OCI-LY3 (cell line): ENCODE measurements at regions not wholly inside any gene's neighbourhood (a gene's known extent, or its start where the extent isn't known, plus 50 kb on each side); places are given as distances from the start of the nearest gene placed in this dataset.

Experiments
- H2AFZ ChIP-seq: fragments of 200-600, 300-600 bp; shearing (Covaris generic); 2 replicates; pipeline ENCODE4 v1.6.0; 2014; ENCODE audit warnings: antibody characterized with exemption, low read depth, low read length
- H3K27ac ChIP-seq: fragments of 200-600, 300-600 bp; sonication (generic); 2 replicates; pipeline ENCODE4 v1.5.1; 2014; ENCODE audit warnings: mild to moderate bottlenecking, low read length, moderate library complexity, mixed read lengths
- H3K27me3 ChIP-seq: fragments of 200-600, 300-600 bp; sonication (generic); 2 replicates; pipeline ENCODE4 v1.6.1; 2014; ENCODE audit warnings: low read depth, low read length, mixed read lengths
- H3K36me3 ChIP-seq: fragments of 200-600, 300-600 bp; sonication (generic); replicated peaks from 2 replicates; pipeline ENCODE3; 2014; ENCODE audit warnings: low read depth, low read length, mixed read lengths
- H3K4me1 ChIP-seq: fragments of 300-600, 200-600 bp; sonication (generic); 2 replicates; pipeline ENCODE4 v1.6.1; 2014; ENCODE audit warnings: low read length, mixed read lengths
- H3K4me2 ChIP-seq: fragments of 200-600, 300-600 bp; sonication (generic); 2 replicates; pipeline ENCODE4 v1.6.1; 2014; ENCODE audit warnings: low read length, mixed read lengths
- H3K4me3 ChIP-seq: fragments of 300-600, 200-600 bp; sonication (generic); 2 replicates; pipeline ENCODE4 v1.5.1; 2014; ENCODE audit warnings: antibody characterized with exemption, mild to moderate bottlenecking, low read length, moderate library complexity
- H3K79me2 ChIP-seq: fragments of 300-600, 200-600 bp; shearing (Covaris generic); 2 replicates; pipeline ENCODE4 v1.6.1; 2014; ENCODE audit warnings: mild to moderate bottlenecking, low read length, mixed read lengths
- H3K9ac ChIP-seq: fragments of 300-600, 200-600 bp; shearing (Covaris generic); 2 replicates; pipeline ENCODE4 v1.6.0; 2014; ENCODE audit warnings: mild to moderate bottlenecking, low read length, moderate library complexity
- H3K9me3 ChIP-seq: fragments of 200-600, 300-600 bp; shearing (Covaris generic); 2 replicates; pipeline ENCODE4 v1.6.1; 2014; ENCODE audit warnings: low read length, mixed read lengths; ENCODE audit not compliant: insufficient read depth
- H4K20me1 ChIP-seq: fragments of 200-600, 300-600 bp; sonication (generic); 2 replicates; pipeline ENCODE4 v1.6.1; 2016; ENCODE audit warnings: low read length, mixed read lengths; ENCODE audit not compliant: insufficient read depth
- EZH2phosphoT487 ChIP-seq: fragments of 200-600 bp; shearing (Covaris generic); IDR thresholded peaks from 2 replicates; pipeline ENCODE4 v1.6.1; 2018; ENCODE audit warnings: antibody characterized with exemption, mixed run types, low read depth
- TF ChIP-seq, protein P1 (sequence below): fragments of 200-600, 300-600 bp; sonication (generic); IDR thresholded peaks from 2 replicates; pipeline ENCODE4 v1.5.1; 2014; ENCODE audit warnings: antibody characterized with exemption, low read length, low read depth

DNA sequence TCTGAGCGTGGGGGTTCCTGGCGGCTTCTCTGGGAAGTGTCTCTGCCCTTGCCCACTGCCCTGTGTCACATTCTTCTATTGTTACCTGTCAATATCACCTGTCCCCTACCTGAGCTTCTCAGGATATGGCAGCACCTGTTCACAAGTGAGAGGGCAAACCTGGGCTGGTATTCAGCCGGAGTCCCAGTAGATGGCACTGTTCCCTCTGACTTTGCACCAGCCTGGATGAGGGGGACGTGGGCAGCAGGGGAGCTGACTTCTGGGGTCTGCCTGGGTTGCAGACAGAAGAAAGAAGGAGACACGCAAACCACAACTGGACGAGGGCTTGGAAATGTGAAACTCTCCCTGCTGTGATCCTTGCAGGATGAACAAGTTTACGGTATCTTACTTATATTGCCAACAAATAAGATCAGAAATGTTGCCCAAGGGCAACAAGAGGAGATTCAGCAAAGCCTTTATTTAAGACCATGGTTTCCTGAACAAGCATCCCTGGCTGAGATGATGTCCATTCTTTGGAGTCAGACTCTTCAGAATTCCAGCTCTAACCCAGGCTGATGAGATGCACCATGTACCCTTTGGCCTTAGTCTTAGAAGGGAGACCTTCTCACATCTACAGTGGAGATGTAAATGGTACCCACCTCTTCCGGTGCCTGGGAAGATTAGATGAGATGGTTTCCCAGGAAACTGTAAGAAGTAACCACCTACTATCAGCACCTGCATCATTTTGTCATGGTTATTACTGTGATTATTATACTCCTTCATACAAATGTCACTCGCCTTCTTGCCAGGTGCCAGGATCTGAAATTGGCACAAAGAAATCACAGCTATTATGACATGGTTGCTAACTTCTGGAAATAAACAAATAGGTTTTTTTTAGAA lies 400.0 kb upstream of the CDH4 start:
- no peaks in the 10 kb centered on the region for H3K9me3 ChIP-seq
- H3K27ac ChIP-seq = no peak overlapping the region
- no peak overlapping the region for H2AFZ ChIP-seq
- H3K27me3 ChIP-seq = peaks cover 32% of the 10 kb centered on the region
- no peak overlapping the region for H3K4me3 ChIP-seq
- no peaks in the 10 kb centered on the region for H4K20me1 ChIP-seq
- no peak overlapping the region for H3K4me2 ChIP-seq
- no peaks in the 10 kb centered on the region for H3K79me2 ChIP-seq
- H3K36me3 ChIP-seq = no peaks in the 10 kb centered on the region
- TF ChIP-seq EZH2phosphoT487 = no peak
- TF ChIP-seq, protein P1, sequence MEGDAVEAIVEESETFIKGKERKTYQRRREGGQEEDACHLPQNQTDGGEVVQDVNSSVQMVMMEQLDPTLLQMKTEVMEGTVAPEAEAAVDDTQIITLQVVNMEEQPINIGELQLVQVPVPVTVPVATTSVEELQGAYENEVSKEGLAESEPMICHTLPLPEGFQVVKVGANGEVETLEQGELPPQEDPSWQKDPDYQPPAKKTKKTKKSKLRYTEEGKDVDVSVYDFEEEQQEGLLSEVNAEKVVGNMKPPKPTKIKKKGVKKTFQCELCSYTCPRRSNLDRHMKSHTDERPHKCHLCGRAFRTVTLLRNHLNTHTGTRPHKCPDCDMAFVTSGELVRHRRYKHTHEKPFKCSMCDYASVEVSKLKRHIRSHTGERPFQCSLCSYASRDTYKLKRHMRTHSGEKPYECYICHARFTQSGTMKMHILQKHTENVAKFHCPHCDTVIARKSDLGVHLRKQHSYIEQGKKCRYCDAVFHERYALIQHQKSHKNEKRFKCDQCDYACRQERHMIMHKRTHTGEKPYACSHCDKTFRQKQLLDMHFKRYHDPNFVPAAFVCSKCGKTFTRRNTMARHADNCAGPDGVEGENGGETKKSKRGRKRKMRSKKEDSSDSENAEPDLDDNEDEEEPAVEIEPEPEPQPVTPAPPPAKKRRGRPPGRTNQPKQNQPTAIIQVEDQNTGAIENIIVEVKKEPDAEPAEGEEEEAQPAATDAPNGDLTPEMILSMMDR = peak; percentile 98
- H3K9ac ChIP-seq = no peak overlapping the region
- H3K4me1 ChIP-seq = no peaks in the 10 kb centered on the region

DNA sequence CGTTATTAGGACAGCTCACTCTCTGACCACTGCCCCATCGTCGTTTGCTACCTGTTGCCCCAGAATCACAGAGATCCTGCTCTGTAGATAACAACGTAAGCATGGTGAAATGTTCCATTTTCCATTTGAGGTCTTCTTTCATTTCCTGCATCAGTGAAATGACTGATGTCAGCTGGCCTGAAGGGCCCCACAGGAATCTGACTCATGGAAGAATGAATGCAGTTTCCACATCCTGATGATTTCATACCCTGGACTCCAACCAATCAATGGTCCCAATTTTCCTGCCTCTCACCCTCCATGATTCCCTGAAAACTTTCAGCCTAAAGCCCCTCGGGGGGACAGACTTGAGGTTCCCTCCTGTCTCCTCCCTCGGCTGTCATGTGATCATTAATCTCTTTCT lies 394.4 kb upstream of the CDH4 start:
- Histone ChIP-seq H3K27ac (no peak overlapping the region), H3K36me3 (no peaks in the 10 kb centered on the region), H3K27me3 (no peaks in the 10 kb centered on the region), H3K4me1 (peaks cover 2% of the 10 kb centered on the region; the same call in 1 of the 2 replicates), H4K20me1 (no peaks in the 10 kb centered on the region), H3K4me3 (no peak overlapping the region), H3K79me2 (no peaks in the 10 kb centered on the region), H3K4me2 (no peak overlapping the region), H3K9ac (no peak overlapping the region), H2AFZ (no peak overlapping the region), H3K9me3 (peaks cover 3% of the 10 kb centered on the region; the same call in 1 of the 2 replicates)
- TF ChIP-seq EZH2phosphoT487 = no peak
- TF ChIP-seq, protein P1 = no peak

DNA sequence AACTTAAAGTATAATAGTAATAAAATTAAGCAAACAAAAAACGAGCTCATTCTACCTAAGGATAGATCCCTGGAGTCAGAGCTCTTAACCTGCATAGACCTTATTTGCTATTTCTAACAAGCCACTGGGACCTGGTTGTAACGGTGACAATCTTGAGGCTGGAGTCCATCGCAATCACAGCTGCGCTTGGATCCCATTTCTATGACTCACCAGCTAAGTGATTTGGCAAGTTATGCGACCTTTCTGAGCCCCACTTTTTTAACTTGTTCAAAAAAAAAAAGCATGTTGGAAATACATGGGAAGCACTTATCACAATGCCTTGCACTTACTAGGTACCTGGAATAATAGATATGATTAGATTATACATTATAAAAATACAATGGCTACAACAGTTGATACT lies 389.5 kb upstream of the CDH4 start:
- Histone ChIP-seq H2AFZ (no peak overlapping the region), H3K27ac (no peak overlapping the region), H4K20me1 (no peaks in the 10 kb centered on the region), H3K4me2 (no peak overlapping the region), H3K9ac (no peak overlapping the region), H3K4me3 (no peak overlapping the region), H3K27me3 (no peaks in the 10 kb centered on the region), H3K4me1 (peaks cover 2% of the 10 kb centered on the region; the same call in 1 of the 2 replicates), H3K9me3 (peaks cover 3% of the 10 kb centered on the region; the same call in 1 of the 2 replicates), H3K79me2 (no peaks in the 10 kb centered on the region), H3K36me3 (no peaks in the 10 kb centered on the region)
- TF ChIP-seq, protein P1 = no peak
- TF ChIP-seq EZH2phosphoT487 = no peak

DNA sequence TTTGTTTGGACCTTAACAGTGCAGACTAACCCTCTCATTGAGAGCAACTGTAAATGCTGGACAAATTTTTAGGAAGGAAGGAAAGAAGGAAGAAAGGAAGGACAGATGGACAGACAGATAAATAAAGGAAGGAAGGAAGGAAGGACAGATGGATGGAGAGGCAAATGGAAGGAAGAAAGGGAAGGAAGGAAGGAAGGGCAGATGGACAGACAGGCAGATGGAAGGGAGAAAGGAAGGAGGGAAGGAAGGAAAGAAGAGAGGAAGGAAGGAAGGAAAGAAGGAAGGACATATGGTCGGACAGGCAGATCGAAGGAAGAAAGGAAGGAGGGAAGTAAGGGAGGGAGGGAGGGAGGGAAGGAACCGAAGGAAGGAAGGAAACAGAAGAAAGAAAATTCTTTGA lies 388.5 kb upstream of the CDH4 start:
- no peak overlapping the region for H2AFZ ChIP-seq
- no peak overlapping the region for H3K9ac ChIP-seq
- no peak overlapping the region for H3K4me3 ChIP-seq
- H3K4me2 ChIP-seq = no peak overlapping the region
- TF ChIP-seq, protein P1 = no peak
- no peak for TF ChIP-seq EZH2phosphoT487
- H3K9me3 ChIP-seq = no peaks in the 10 kb centered on the region
- no peak overlapping the region for H3K27ac ChIP-seq
- peaks cover 2% of the 10 kb centered on the region; the same call in 1 of the 2 replicates for H3K4me1 ChIP-seq
- no peaks in the 10 kb centered on the region for H4K20me1 ChIP-seq
- no peaks in the 10 kb centered on the region for H3K27me3 ChIP-seq
- H3K36me3 ChIP-seq = no peaks in the 10 kb centered on the region
- no peaks in the 10 kb centered on the region for H3K79me2 ChIP-seq
